GM12878 (cell line): ENCODE measurements at regions not wholly inside any gene's neighbourhood (a gene's known extent, or its start where the extent isn't known, plus 50 kb on each side); places are given as distances from the start of the nearest gene placed in this dataset.

Source experiments
- ATAC-seq: fragments of 200-7000 bp; cut with Tn5 transposase; 3 replicates; pipeline ENCODE4 v1.9.1; 2020; ENCODE audit warnings: mild to moderate bottlenecking, moderate library complexity
- BruUV-seq: library from RNA; stranded (reverse); fragments of 400-500 nt; replicated peaks from 2 replicates; lab custom pipeline; 2021; lab: Mats Ljungman, UMichigan
- CTCF ChIA-PET: fragments of 300-600 bp; sonication (Branson Sonifier 250); formaldehyde crosslinking; extraction: SDS; loops from one replicate; lab custom pipeline; 2021; ENCODE audit warnings: inconsistent platforms; lab: Yijun Ruan, JAX
- POLR2A ChIA-PET: fragments of 350-600 bp; formaldehyde crosslinking; extraction: SDS; loops from one replicate; lab custom pipeline; 2021; ENCODE audit warnings: inconsistent platforms; lab: Charles Lee
- RAD21 ChIA-PET: fragments of 300-600 bp; sonication (Branson Sonifier 250); formaldehyde crosslinking; loops from one replicate; lab custom pipeline; 2023; ENCODE audit warnings: antibody characterized with exemption; ENCODE audit not compliant: unreplicated experiment; lab: Charles Lee
- SMC1A ChIA-PET: fragments of 300-600 bp; sonication (Branson Sonifier 250); formaldehyde crosslinking; loops from one replicate; lab custom pipeline; 2023; ENCODE audit not compliant: unreplicated experiment, uncharacterized antibody; lab: Charles Lee
- DNase-seq: peaks from one replicate; pipeline ENCODE4 v3.0.0-alpha.2; 2011; ENCODE audit warnings: low read depth, low spot score
- FAIRE-seq: peaks from 3 replicates; lab custom pipeline; 2011; peaks lifted over from hg19 to GRCh38; lab: Jason Lieb, UNC
- H2AFZ ChIP-seq: 2 replicates; pipeline ENCODE4 v1.6.0; 2011; ENCODE audit warnings: low read depth, low read length, control low read depth; ENCODE audit not compliant: control insufficient read depth
- H3K27ac ChIP-seq: 2 replicates; pipeline ENCODE4 v1.5.1; 2011; ENCODE audit warnings: control low read depth; ENCODE audit not compliant: control insufficient read depth, insufficient read depth
- H3K27me3 ChIP-seq, 2 experiments: replicated peaks in 1 of 2; 2 replicates each; pipeline versions ENCODE4 v1.6.0 to v1.6.1; 2011; ENCODE audit warnings: low read length in 1 of 2; ENCODE audit not compliant: control insufficient read depth in 2 of 2, insufficient read depth in 2 of 2
- H3K36me3 ChIP-seq, 2 experiments: 2 replicates each; pipeline ENCODE4 v1.5.1; 2011; ENCODE audit warnings: low read length in 1 of 2; ENCODE audit not compliant: control insufficient read depth in 2 of 2, insufficient read depth in 2 of 2
- H3K4me1 ChIP-seq: 2 replicates; pipeline ENCODE4 v1.6.1; 2011; ENCODE audit warnings: mild to moderate bottlenecking, low read length, moderate library complexity, mixed read lengths; ENCODE audit not compliant: control insufficient read depth, insufficient read depth
- H3K4me2 ChIP-seq: 2 replicates; pipeline ENCODE4 v1.6.0; 2011; ENCODE audit warnings: control low read depth; ENCODE audit not compliant: control insufficient read depth, insufficient read depth
- H3K4me3 ChIP-seq: fragments of 200-600 bp; sonication (generic); 2 replicates; pipeline ENCODE4 v1.5.1; 2016
- H3K79me2 ChIP-seq: 2 replicates; pipeline ENCODE4 v1.6.0; 2011; ENCODE audit warnings: low read length; ENCODE audit not compliant: control insufficient read depth, insufficient read depth
- H3K9ac ChIP-seq: 2 replicates; pipeline ENCODE4 v1.8.0; 2011; ENCODE audit warnings: low read length, control low read depth, mixed read lengths; ENCODE audit not compliant: control insufficient read depth, insufficient read depth
- H3K9me3 ChIP-seq: replicated peaks from 3 replicates; pipeline ENCODE4 v1.5.1; 2011; ENCODE audit warnings: mild to moderate bottlenecking, low read length; ENCODE audit not compliant: control insufficient read depth, insufficient read depth
- H4K20me1 ChIP-seq: 2 replicates; pipeline ENCODE4 v1.6.0; 2011; ENCODE audit not compliant: control insufficient read depth, insufficient read depth
- ATF7 ChIP-seq: fragments of 450-650 bp; IDR thresholded peaks from 2 replicates; pipeline ENCODE4 v1.6.1; 2016; ENCODE audit warnings: low read depth, mild to moderate bottlenecking
- BCL11A ChIP-seq: IDR thresholded peaks from 2 replicates; pipeline ENCODE4 v1.6.1; 2011; ENCODE audit warnings: low read depth, low read length
- EGR1 ChIP-seq, 2 experiments: IDR thresholded peaks; 1 replicate in 1 of 2; 2 replicates in 1 of 2; pipeline ENCODE4 v1.6.1; 2011 to 2012; ENCODE audit warnings: low read depth in 2 of 2, low read length in 2 of 2, borderline replicate concordance in 1 of 2, mild to moderate bottlenecking in 1 of 2, moderate library complexity in 1 of 2
- IKZF2 ChIP-seq, 2 experiments: fragments of 450-650 bp; IDR thresholded peaks; 2 replicates each; pipeline ENCODE4 v1.6.1; 2017; ENCODE audit warnings: mild to moderate bottlenecking in 2 of 2, moderate library complexity in 2 of 2
- MXI1 ChIP-seq: fragments of 150-350 bp; IDR thresholded peaks from 2 replicates; pipeline ENCODE4 v1.6.1; 2011; ENCODE audit warnings: low read depth, mild to moderate bottlenecking, inconsistent platforms, low read length, improper control_type of control experiment
- NFXL1 ChIP-seq: fragments of 450-650 bp; IDR thresholded peaks from 2 replicates; pipeline ENCODE4 v1.6.1; 2017; ENCODE audit warnings: antibody characterized with exemption, mild to moderate bottlenecking, borderline replicate concordance
- NR2C2 ChIP-seq: IDR thresholded peaks from 2 replicates; pipeline ENCODE4 v1.6.1; 2011; ENCODE audit warnings: borderline replicate concordance, low read depth; ENCODE audit not compliant: control insufficient read depth, insufficient read length
- NRF1 ChIP-seq: conservative IDR thresholded peaks from 2 replicates; pipeline ENCODE4 v1.6.1; 2011; ENCODE audit warnings: mild to moderate bottlenecking, low read depth, low read length, improper control_type of control experiment
- RAD21 ChIP-seq: IDR thresholded peaks from 2 replicates; pipeline ENCODE4 v1.6.1; 2011; ENCODE audit warnings: mild to moderate bottlenecking, low read depth, low read length, moderate library complexity; ENCODE audit not compliant: insufficient read depth
- RCOR1 ChIP-seq: conservative IDR thresholded peaks from 2 replicates; pipeline ENCODE4 v1.6.1; 2012; ENCODE audit warnings: low read depth, low read length, improper control_type of control experiment
- SMAD1 ChIP-seq: fragments of 450-650 bp; IDR thresholded peaks from 2 replicates; pipeline ENCODE4 v1.6.1; 2018; ENCODE audit warnings: mild to moderate bottlenecking, low read depth; ENCODE audit not compliant: partially characterized antibody
- SMAD5 ChIP-seq: IDR thresholded peaks from 2 replicates; pipeline ENCODE4 v1.6.1; 2016; ENCODE audit warnings: antibody characterized with exemption, low read depth
- SREBF1 ChIP-seq: IDR thresholded peaks from 2 replicates; pipeline ENCODE4 v1.6.1; 2012; ENCODE audit warnings: mild to moderate bottlenecking, low read length
- SREBF2 ChIP-seq: IDR thresholded peaks from 2 replicates; pipeline ENCODE4 v1.6.1; 2012; ENCODE audit warnings: mild to moderate bottlenecking, low read length
- TCF12 ChIP-seq: IDR thresholded peaks from 2 replicates; pipeline ENCODE4 v1.6.1; 2011; ENCODE audit warnings: low read depth, mild to moderate bottlenecking, low read length
- YY1 ChIP-seq: IDR thresholded peaks from 2 replicates; pipeline ENCODE4 v1.6.1; 2011; ENCODE audit warnings: low read depth, mild to moderate bottlenecking, low read length
- ZNF24 ChIP-seq: fragments of 450-650 bp; IDR thresholded peaks from 2 replicates; pipeline ENCODE4 v1.6.1; 2017; ENCODE audit warnings: antibody characterized with exemption, mild to moderate bottlenecking
- ZNF622 ChIP-seq: fragments of 450-650 bp; IDR thresholded peaks from 2 replicates; pipeline ENCODE4 v1.6.1; 2017; ENCODE audit warnings: mild to moderate bottlenecking, inconsistent platforms
- WGBS: methylation state at CpG from one replicate; pipeline ENCODE4 v1.1.6; 2016; ENCODE audit warnings: low lambda C conversion rate; ENCODE audit not compliant: insufficient replicate concordance, insufficient coverage; ENCODE audit errors: missing lambda C conversion rate; 5-methylcytosine and 5-hydroxymethylcytosine counted together
- in situ Hi-C: fragments of 300-500 bp; cut with MboI; formaldehyde crosslinking; loops from 9 replicates; pipeline ENCODE4 v1.14.3; 2018; ENCODE audit warnings: mixed read lengths
- intact Hi-C: fragments of 100-400 bp; cut with micrococcal nuclease; formaldehyde crosslinking; loops from one replicate; pipeline ENCODE4 v1.14.2; 2022; ENCODE audit not compliant: unreplicated experiment
- TF ChIP-seq, protein P1 (sequence below): fragments of 150-350 bp; IDR thresholded peaks from 2 replicates; pipeline ENCODE4 v1.6.1; 2016; ENCODE audit warnings: low read depth, low read length
- TF ChIP-seq, protein P2 (sequence below): fragments of 450-650 bp; IDR thresholded peaks from 2 replicates; pipeline ENCODE4 v1.6.1; 2018; ENCODE audit warnings: mild to moderate bottlenecking, low read depth, moderate library complexity; ENCODE audit not compliant: partially characterized antibody

- TF ChIP-seq NR2C2: no peak
These were observed 616.4 kb upstream of the ARID1B start (continued) for GRCh38 chr6:156160795-156161165.

GRCh38 chr6:156160007-156160794 lies 617.0 kb upstream of the ARID1B start:
- Histone ChIP-seq H3K36me3 (no peaks in the 10 kb centered on the region), H3K9me3 (no peaks in the 10 kb centered on the region), H4K20me1 (no peaks in the 10 kb centered on the region), H3K27me3 (no peaks in the 10 kb centered on the region), H3K9ac (no peak overlapping the region), H2AFZ (no peak overlapping the region), H3K4me2 (no peak overlapping the region), H3K4me3 (no peak overlapping the region), H3K79me2 (no peaks in the 10 kb centered on the region), H3K27ac (no peak overlapping the region), H3K4me1 (no peaks in the 10 kb centered on the region)
- POLR2A ChIA-PET: no interaction called here
- no peak for FAIRE-seq
- no peak for ATAC-seq
- DNase-seq: no peak
- BruUV-seq: no TSS peak
- in situ Hi-C loops: no loop called here
- 49% methylated on average over 3 of the region's 3 CpGs for WGBS
- RAD21 ChIA-PET: no interaction called here
- SMC1A ChIA-PET: no interaction called here
- intact Hi-C loops: no loop called here
- CTCF ChIA-PET: no interaction called here
- TF ChIP-seq RCOR1: no peak
- no peak for TF ChIP-seq SMAD1
- TF ChIP-seq SREBF1: no peak
- no peak for TF ChIP-seq MXI1
- TF ChIP-seq ZNF622: no peak
- TF ChIP-seq, protein P1, sequence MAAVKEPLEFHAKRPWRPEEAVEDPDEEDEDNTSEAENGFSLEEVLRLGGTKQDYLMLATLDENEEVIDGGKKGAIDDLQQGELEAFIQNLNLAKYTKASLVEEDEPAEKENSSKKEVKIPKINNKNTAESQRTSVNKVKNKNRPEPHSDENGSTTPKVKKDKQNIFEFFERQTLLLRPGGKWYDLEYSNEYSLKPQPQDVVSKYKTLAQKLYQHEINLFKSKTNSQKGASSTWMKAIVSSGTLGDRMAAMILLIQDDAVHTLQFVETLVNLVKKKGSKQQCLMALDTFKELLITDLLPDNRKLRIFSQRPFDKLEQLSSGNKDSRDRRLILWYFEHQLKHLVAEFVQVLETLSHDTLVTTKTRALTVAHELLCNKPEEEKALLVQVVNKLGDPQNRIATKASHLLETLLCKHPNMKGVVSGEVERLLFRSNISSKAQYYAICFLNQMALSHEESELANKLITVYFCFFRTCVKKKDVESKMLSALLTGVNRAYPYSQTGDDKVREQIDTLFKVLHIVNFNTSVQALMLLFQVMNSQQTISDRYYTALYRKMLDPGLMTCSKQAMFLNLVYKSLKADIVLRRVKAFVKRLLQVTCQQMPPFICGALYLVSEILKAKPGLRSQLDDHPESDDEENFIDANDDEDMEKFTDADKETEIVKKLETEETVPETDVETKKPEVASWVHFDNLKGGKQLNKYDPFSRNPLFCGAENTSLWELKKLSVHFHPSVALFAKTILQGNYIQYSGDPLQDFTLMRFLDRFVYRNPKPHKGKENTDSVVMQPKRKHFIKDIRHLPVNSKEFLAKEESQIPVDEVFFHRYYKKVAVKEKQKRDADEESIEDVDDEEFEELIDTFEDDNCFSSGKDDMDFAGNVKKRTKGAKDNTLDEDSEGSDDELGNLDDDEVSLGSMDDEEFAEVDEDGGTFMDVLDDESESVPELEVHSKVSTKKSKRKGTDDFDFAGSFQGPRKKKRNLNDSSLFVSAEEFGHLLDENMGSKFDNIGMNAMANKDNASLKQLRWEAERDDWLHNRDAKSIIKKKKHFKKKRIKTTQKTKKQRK: no peak
- TF ChIP-seq YY1: no peak
- TF ChIP-seq RAD21: no peak
- no peak for TF ChIP-seq TCF12
- no peak for TF ChIP-seq SMAD5
- no peak for TF ChIP-seq NRF1
- TF ChIP-seq ZNF24: no peak
- TF ChIP-seq SREBF2: no peak
- TF ChIP-seq EGR1 (IDR thresholded peaks at IDR 0.05; ENCODE audit: borderline replicate concordance in 1 of 2, low read depth in 2 of 2, low read length in 2 of 2): no peak
- TF ChIP-seq ATF7: no peak
- TF ChIP-seq, protein P2, sequence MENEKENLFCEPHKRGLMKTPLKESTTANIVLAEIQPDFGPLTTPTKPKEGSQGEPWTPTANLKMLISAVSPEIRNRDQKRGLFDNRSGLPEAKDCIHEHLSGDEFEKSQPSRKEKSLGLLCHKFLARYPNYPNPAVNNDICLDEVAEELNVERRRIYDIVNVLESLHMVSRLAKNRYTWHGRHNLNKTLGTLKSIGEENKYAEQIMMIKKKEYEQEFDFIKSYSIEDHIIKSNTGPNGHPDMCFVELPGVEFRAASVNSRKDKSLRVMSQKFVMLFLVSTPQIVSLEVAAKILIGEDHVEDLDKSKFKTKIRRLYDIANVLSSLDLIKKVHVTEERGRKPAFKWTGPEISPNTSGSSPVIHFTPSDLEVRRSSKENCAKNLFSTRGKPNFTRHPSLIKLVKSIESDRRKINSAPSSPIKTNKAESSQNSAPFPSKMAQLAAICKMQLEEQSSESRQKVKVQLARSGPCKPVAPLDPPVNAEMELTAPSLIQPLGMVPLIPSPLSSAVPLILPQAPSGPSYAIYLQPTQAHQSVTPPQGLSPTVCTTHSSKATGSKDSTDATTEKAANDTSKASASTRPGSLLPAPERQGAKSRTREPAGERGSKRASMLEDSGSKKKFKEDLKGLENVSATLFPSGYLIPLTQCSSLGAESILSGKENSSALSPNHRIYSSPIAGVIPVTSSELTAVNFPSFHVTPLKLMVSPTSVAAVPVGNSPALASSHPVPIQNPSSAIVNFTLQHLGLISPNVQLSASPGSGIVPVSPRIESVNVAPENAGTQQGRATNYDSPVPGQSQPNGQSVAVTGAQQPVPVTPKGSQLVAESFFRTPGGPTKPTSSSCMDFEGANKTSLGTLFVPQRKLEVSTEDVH: no peak
- TF ChIP-seq BCL11A: no peak
- no peak for TF ChIP-seq NFXL1
- no peak for TF ChIP-seq IKZF2 (IDR thresholded peaks at IDR 0.05)
